ENCODE measurements at regions not wholly inside any gene's neighbourhood (a gene's known extent, or its start where the extent isn't known, plus 50 kb on each side); places are given as distances from the start of the nearest gene placed in this dataset.

GRCh38 chr9:25913806-25914205 is 235.6 kb upstream of the TUSC1 start (continued):
- TF ChIP-seq JUN (IDR thresholded peaks at IDR 0.05; ENCODE audit: low read depth, low read length) (no peak), CTBP2 (IDR thresholded peaks at IDR 0.05; ENCODE audit: borderline replicate concordance, insufficient read depth, insufficient read length, low read length) (no peak), HDAC6 (IDR thresholded peaks at IDR 0.05; ENCODE audit: low read depth, low read length) (no peak), GABPA (IDR thresholded peaks at IDR 0.05; ENCODE audit: borderline replicate concordance, insufficient read depth, low read length) (no peak), KDM1A (IDR thresholded peaks at IDR 0.05; ENCODE audit: borderline replicate concordance, low read length) (no peak)
